ENCODE measurements at regions not wholly inside any gene's neighbourhood (a gene's known extent, or its start where the extent isn't known, plus 50 kb on each side); places are given as distances from the start of the nearest gene placed in this dataset.

- Histone ChIP-seq H4K20me1 (ENCODE audit: insufficient read depth, low read length) (no peaks in the 10 kb centered on the region), H3K9me3 (replicated peaks; ENCODE audit: insufficient read depth, low read length) (no peaks in the 10 kb centered on the region), H3K4me2 (ENCODE audit: low read depth, low read length) (peak overlapping the region; percentile 99), H3K4me3 (ENCODE audit: low read length) (peak overlapping the region; percentile 47), H3K79me2 (ENCODE audit: low read length) (no peaks in the 10 kb centered on the region), H3F3A (ENCODE audit: insufficient read depth, low read length) (peaks cover 18% of the 10 kb centered on the region), H3K4me1 (ENCODE audit: low read length) (peaks cover 25% of the 10 kb centered on the region), H3K27ac (ENCODE audit: low read length) (peak overlapping the region; percentile 99), H3K36me3 (replicated peaks; ENCODE audit: insufficient read depth, low read length) (no peaks in the 10 kb centered on the region), H3K9ac (ENCODE audit: low read length) (peak overlapping the region; percentile 87), H3K27me3 (replicated peaks; ENCODE audit: insufficient read depth, low read length) (no peaks in the 10 kb centered on the region), H3K9me2 (replicated peaks; ENCODE audit: insufficient read depth, low read length) (no peaks in the 10 kb centered on the region), H2AFZ (ENCODE audit: low read length) (peak overlapping the region; percentile 77)
- peak; percentile 94 for DNase-seq
- no peak for TF ChIP-seq CTCF (IDR thresholded peaks at IDR 0.05; ENCODE audit: low read length)
- no peak for TF ChIP-seq EZH2 (optimal IDR thresholded peaks at IDR 0.05; ENCODE audit: low read depth, low read length)
- TF ChIP-seq EZH2phosphoT487 (IDR thresholded peaks at IDR 0.05; ENCODE audit: low read length) = no peak
Measured at GRCh38 chr1:25022361-25023189, 92.5 kb upstream of the RUNX3 start.

- DNase-seq = no peak
- Histone ChIP-seq H3K79me2 (ENCODE audit: low read length) (no peaks in the 10 kb centered on the region), H3K36me3 (replicated peaks; ENCODE audit: insufficient read depth, low read length) (no peaks in the 10 kb centered on the region), H3K4me2 (ENCODE audit: low read depth, low read length) (peak overlapping the region; percentile 32; the same call in 1 of the 2 replicates), H3K9ac (ENCODE audit: low read length) (peak overlapping the region; percentile 58), H3K27ac (ENCODE audit: low read length) (peak overlapping the region; percentile 99), H4K20me1 (ENCODE audit: insufficient read depth, low read length) (no peaks in the 10 kb centered on the region), H3K27me3 (replicated peaks; ENCODE audit: insufficient read depth, low read length) (no peaks in the 10 kb centered on the region), H3K9me2 (replicated peaks; ENCODE audit: insufficient read depth, low read length) (no peaks in the 10 kb centered on the region), H3F3A (ENCODE audit: insufficient read depth, low read length) (peaks cover 18% of the 10 kb centered on the region), H3K4me1 (ENCODE audit: low read length) (peaks cover 25% of the 10 kb centered on the region), H2AFZ (ENCODE audit: low read length) (peak overlapping the region; percentile 77; the same call in 1 of the 2 replicates), H3K4me3 (ENCODE audit: low read length) (no peak overlapping the region), H3K9me3 (replicated peaks; ENCODE audit: insufficient read depth, low read length) (no peaks in the 10 kb centered on the region)
- TF ChIP-seq EZH2phosphoT487 (IDR thresholded peaks at IDR 0.05; ENCODE audit: low read length) = no peak
- TF ChIP-seq EZH2 (optimal IDR thresholded peaks at IDR 0.05; ENCODE audit: low read depth, low read length) = no peak
- TF ChIP-seq CTCF (IDR thresholded peaks at IDR 0.05; ENCODE audit: low read length) = no peak
Measured at GRCh38 chr1:25021591-25022215, 91.6 kb upstream of the RUNX3 start.

GRCh38 chr1:25020851-25021590 lies 90.9 kb upstream of the RUNX3 start:
- Histone ChIP-seq H3K9ac (ENCODE audit: low read length) (no peak overlapping the region), H3K79me2 (ENCODE audit: low read length) (no peaks in the 10 kb centered on the region), H3K27ac (ENCODE audit: low read length) (peak overlapping the region; percentile 99; the same call in 1 of the 2 replicates), H4K20me1 (ENCODE audit: insufficient read depth, low read length) (no peaks in the 10 kb centered on the region), H3K4me2 (ENCODE audit: low read depth, low read length) (no peak overlapping the region), H3K4me1 (ENCODE audit: low read length) (peaks cover 25% of the 10 kb centered on the region), H3F3A (ENCODE audit: insufficient read depth, low read length) (peaks cover 18% of the 10 kb centered on the region), H3K36me3 (replicated peaks; ENCODE audit: insufficient read depth, low read length) (no peaks in the 10 kb centered on the region), H3K9me2 (replicated peaks; ENCODE audit: insufficient read depth, low read length) (no peaks in the 10 kb centered on the region), H3K9me3 (replicated peaks; ENCODE audit: insufficient read depth, low read length) (no peaks in the 10 kb centered on the region), H3K4me3 (ENCODE audit: low read length) (no peak overlapping the region), H3K27me3 (replicated peaks; ENCODE audit: insufficient read depth, low read length) (no peaks in the 10 kb centered on the region), H2AFZ (ENCODE audit: low read length) (no peak overlapping the region)
- no peak for DNase-seq
- TF ChIP-seq EZH2 (optimal IDR thresholded peaks at IDR 0.05; ENCODE audit: low read depth, low read length) = no peak
- no peak for TF ChIP-seq EZH2phosphoT487 (IDR thresholded peaks at IDR 0.05; ENCODE audit: low read length)
- TF ChIP-seq CTCF (IDR thresholded peaks at IDR 0.05; ENCODE audit: low read length) = no peak

Data from MM.1S (cell line).